Fibroblast of skin of right quadriceps (primary cell): ENCODE measurements at regions not wholly inside any gene's neighbourhood (a gene's known extent, or its start where the extent isn't known, plus 50 kb on each side); places are given as distances from the start of the nearest gene placed in this dataset.

Experiments used
- DNase-seq: peaks from one replicate; pipeline ENCODE4 v3.0.0-alpha.2; 2013

- no peak for DNase-seq
These were observed 365.7 kb downstream of the FGF13 start for GRCh38 chrX:138345801-138346200.

GRCh38 chrX:138349351-138349750 lies 362.2 kb downstream of the FGF13 start:
- no peak for DNase-seq

GRCh38 chrX:138378876-138379275 lies 332.6 kb downstream of the FGF13 start:
- DNase-seq: no peak

GRCh38 chrX:138408101-138408500 lies 303.4 kb downstream of the FGF13 start:
- no peak for DNase-seq

- no peak for DNase-seq
These were observed 300.5 kb downstream of the FGF13 start for GRCh38 chrX:138411048-138411447.
